HG02870 (cell line): ENCODE measurements at regions not wholly inside any gene's neighbourhood (a gene's known extent, or its start where the extent isn't known, plus 50 kb on each side); places are given as distances from the start of the nearest gene placed in this dataset.

Experiments
- ATAC-seq: cut with Tn5 transposase; IDR thresholded peaks from one replicate; pipeline ENCODE4 v1.9.1; 2021; ENCODE audit warnings: mild to moderate bottlenecking, moderate library complexity; ENCODE audit not compliant: unreplicated experiment

GRCh38 chr2:145729993-145730770 lies 1210.3 kb upstream of the ZEB2 start:
- no peak for ATAC-seq

GRCh38 chr2:145729481-145729880 lies 1209.6 kb upstream of the ZEB2 start:
- ATAC-seq, result no peak

GRCh38 chr2:145728511-145728910 lies 1208.6 kb upstream of the ZEB2 start:
- ATAC-seq, result no peak

- ATAC-seq, result no peak
Measured at GRCh38 chr2:145725876-145726275, 1206.0 kb upstream of the ZEB2 start.

- no peak for ATAC-seq
Measured at GRCh38 chr2:145724311-145724898, 1204.5 kb upstream of the ZEB2 start.

GRCh38 chr2:145723872-145724271 lies 1204.0 kb upstream of the ZEB2 start:
- no peak for ATAC-seq

GRCh38 chr2:145721681-145722080 lies 1201.8 kb upstream of the ZEB2 start:
- no peak for ATAC-seq

GRCh38 chr2:145715601-145716000 lies 1195.7 kb upstream of the ZEB2 start:
- ATAC-seq, result no peak

- ATAC-seq, result no peak
Measured at GRCh38 chr2:145710303-145710702, 1190.4 kb upstream of the ZEB2 start.

- ATAC-seq, result no peak
Measured at GRCh38 chr2:145702305-145702704, 1182.4 kb upstream of the ZEB2 start.

- peak; percentile 63 for ATAC-seq
Measured at GRCh38 chr2:145692971-145693478, 1173.1 kb upstream of the ZEB2 start.

- ATAC-seq, result no peak
Measured at GRCh38 chr2:145691659-145692058, 1171.7 kb upstream of the ZEB2 start.

- ATAC-seq, result no peak
Measured at GRCh38 chr2:145690183-145690778, 1170.4 kb upstream of the ZEB2 start.

GRCh38 chr2:145689277-145689676 lies 1169.4 kb upstream of the ZEB2 start:
- ATAC-seq, result no peak

- no peak for ATAC-seq
Measured at GRCh38 chr2:145688156-145688555, 1168.2 kb upstream of the ZEB2 start.

GRCh38 chr2:145687442-145688134 lies 1167.7 kb upstream of the ZEB2 start:
- ATAC-seq, result no peak

GRCh38 chr2:145685383-145686050 lies 1165.6 kb upstream of the ZEB2 start:
- no peak for ATAC-seq

GRCh38 chr2:145682546-145683157 lies 1162.7 kb upstream of the ZEB2 start:
- ATAC-seq, result no peak

- no peak for ATAC-seq
Measured at GRCh38 chr2:145680276-145680675, 1160.4 kb upstream of the ZEB2 start.

GRCh38 chr2:145677371-145677770 lies 1157.5 kb upstream of the ZEB2 start:
- ATAC-seq, result no peak
